Activated T-helper 1 cell treated with anti-CD3 and anti-CD28 coated beads, Interleukin-12 subunit alpha, Interleukin-12 subunit beta, Interleukin-2, Interleukin-4 antibody, amounts not matched to agents 30 ng/mL and 10 ng/mL and 1 ng/mL, durations not matched to agents 14 hours and 24 hours and 36 hours (primary cell): ENCODE measurements at regions not wholly inside any gene's neighbourhood (a gene's known extent, or its start where the extent isn't known, plus 50 kb on each side); places are given as distances from the start of the nearest gene placed in this dataset.

Experiments
- DNase-seq: peaks from one replicate; pipeline ENCODE4 v3.0.0; 2021; ENCODE audit warnings: low spot score
- H3K27ac Mint-ChIP-seq: one replicate; pipeline ENCODE4 v1.8.0; 2021; ENCODE audit warnings: mild to moderate bottlenecking, mixed read lengths
- H3K27me3 Mint-ChIP-seq: one replicate; pipeline ENCODE4 v1.8.0; 2022; ENCODE audit warnings: mild to moderate bottlenecking, moderate library complexity, mixed read lengths; ENCODE audit not compliant: insufficient read depth
- H3K36me3 Mint-ChIP-seq: one replicate; pipeline ENCODE4 v1.8.0; 2021; ENCODE audit warnings: low read depth, mixed read lengths
- H3K4me1 Mint-ChIP-seq: one replicate; pipeline ENCODE4 v1.8.0; 2021; ENCODE audit warnings: low read depth, mixed read lengths
- H3K4me3 Mint-ChIP-seq: one replicate; pipeline ENCODE4 v1.8.0; 2021; ENCODE audit warnings: mild to moderate bottlenecking, moderate library complexity, mixed read lengths
- H3K9me3 Mint-ChIP-seq: one replicate; pipeline ENCODE4 v1.8.0; 2021; ENCODE audit warnings: mixed read lengths
- intact Hi-C: fragments of 100-400 bp; cut with micrococcal nuclease; formaldehyde crosslinking; loops from one replicate; pipeline ENCODE4 v1.15.1; 2024

- no peaks in the 10 kb centered on the region for H3K27me3 Mint-ChIP-seq
- no peak overlapping the region for H3K4me3 Mint-ChIP-seq
- peaks cover 14% of the 10 kb centered on the region for H3K9me3 Mint-ChIP-seq
- intact Hi-C loops, result no loop called here
- no peak overlapping the region for H3K27ac Mint-ChIP-seq
- H3K36me3 Mint-ChIP-seq, result no peaks in the 10 kb centered on the region
- DNase-seq, result no peak
- H3K4me1 Mint-ChIP-seq, result no peaks in the 10 kb centered on the region
These were observed 1220.9 kb downstream of the BRD1 start for GRCh38 chr22:48606684-48607307.

- no peaks in the 10 kb centered on the region for H3K4me1 Mint-ChIP-seq
- H3K4me3 Mint-ChIP-seq, result no peak overlapping the region
- H3K36me3 Mint-ChIP-seq, result no peaks in the 10 kb centered on the region
- intact Hi-C loops, result no loop called here
- no peak for DNase-seq
- no peaks in the 10 kb centered on the region for H3K27me3 Mint-ChIP-seq
- H3K9me3 Mint-ChIP-seq, result peaks cover 14% of the 10 kb centered on the region
- H3K27ac Mint-ChIP-seq, result no peak overlapping the region
These were observed 1221.7 kb downstream of the BRD1 start for GRCh38 chr22:48605856-48606481.

GRCh38 chr22:48605125-48605524 is 1222.5 kb downstream of the BRD1 start:
- Mint-ChIP-seq H3K36me3 (no peaks in the 10 kb centered on the region), H3K27ac (no peak overlapping the region), H3K4me3 (no peak overlapping the region), H3K27me3 (no peaks in the 10 kb centered on the region), H3K9me3 (peaks cover 14% of the 10 kb centered on the region), H3K4me1 (no peaks in the 10 kb centered on the region)
- no peak for DNase-seq
- intact Hi-C loops, result no loop called here

- intact Hi-C loops, result no loop called here
- H3K4me1 Mint-ChIP-seq, result no peaks in the 10 kb centered on the region
- no peaks in the 10 kb centered on the region for H3K36me3 Mint-ChIP-seq
- H3K9me3 Mint-ChIP-seq, result peaks cover 14% of the 10 kb centered on the region
- no peak for DNase-seq
- H3K27ac Mint-ChIP-seq, result no peak overlapping the region
- H3K4me3 Mint-ChIP-seq, result no peak overlapping the region
- H3K27me3 Mint-ChIP-seq, result no peaks in the 10 kb centered on the region
These were observed 1223.9 kb downstream of the BRD1 start for GRCh38 chr22:48603621-48604320.

- intact Hi-C loops, result no loop called here
- Mint-ChIP-seq H3K9me3 (peaks cover 14% of the 10 kb centered on the region), H3K27ac (no peak overlapping the region), H3K4me1 (no peaks in the 10 kb centered on the region), H3K36me3 (no peaks in the 10 kb centered on the region), H3K27me3 (no peaks in the 10 kb centered on the region), H3K4me3 (no peak overlapping the region)
- no peak for DNase-seq
These were observed 1224.7 kb downstream of the BRD1 start for GRCh38 chr22:48602805-48603518.

- intact Hi-C loops, result no loop called here
- Mint-ChIP-seq H3K4me1 (no peaks in the 10 kb centered on the region), H3K27me3 (no peaks in the 10 kb centered on the region), H3K36me3 (no peaks in the 10 kb centered on the region), H3K27ac (no peak overlapping the region), H3K9me3 (peaks cover 9% of the 10 kb centered on the region), H3K4me3 (no peak overlapping the region)
- DNase-seq, result no peak
These were observed 1227.0 kb downstream of the BRD1 start for GRCh38 chr22:48600681-48601080.

- DNase-seq, result no peak
- H3K27ac Mint-ChIP-seq, result no peak overlapping the region
- no peaks in the 10 kb centered on the region for H3K27me3 Mint-ChIP-seq
- H3K36me3 Mint-ChIP-seq, result no peaks in the 10 kb centered on the region
- H3K4me1 Mint-ChIP-seq, result no peaks in the 10 kb centered on the region
- intact Hi-C loops, result no loop called here
- H3K4me3 Mint-ChIP-seq, result no peak overlapping the region
- H3K9me3 Mint-ChIP-seq, result peaks cover 6% of the 10 kb centered on the region
These were observed 1227.5 kb downstream of the BRD1 start for GRCh38 chr22:48600171-48600570.

GRCh38 chr22:48599346-48599745 is 1228.3 kb downstream of the BRD1 start:
- no peaks in the 10 kb centered on the region for H3K4me1 Mint-ChIP-seq
- no peak for DNase-seq
- intact Hi-C loops, result no loop called here
- no peak overlapping the region for H3K27ac Mint-ChIP-seq
- no peak overlapping the region for H3K4me3 Mint-ChIP-seq
- no peaks in the 10 kb centered on the region for H3K9me3 Mint-ChIP-seq
- no peaks in the 10 kb centered on the region for H3K27me3 Mint-ChIP-seq
- H3K36me3 Mint-ChIP-seq, result no peaks in the 10 kb centered on the region

GRCh38 chr22:48596111-48596850 is 1231.4 kb downstream of the BRD1 start:
- H3K9me3 Mint-ChIP-seq, result no peaks in the 10 kb centered on the region
- H3K4me3 Mint-ChIP-seq, result no peak overlapping the region
- no peaks in the 10 kb centered on the region for H3K36me3 Mint-ChIP-seq
- intact Hi-C loops, result no loop called here
- DNase-seq, result no peak
- no peak overlapping the region for H3K27ac Mint-ChIP-seq
- no peaks in the 10 kb centered on the region for H3K4me1 Mint-ChIP-seq
- no peaks in the 10 kb centered on the region for H3K27me3 Mint-ChIP-seq

GRCh38 chr22:48595511-48595905 is 1232.2 kb downstream of the BRD1 start:
- no peak overlapping the region for H3K27ac Mint-ChIP-seq
- H3K4me1 Mint-ChIP-seq, result no peaks in the 10 kb centered on the region
- H3K36me3 Mint-ChIP-seq, result no peaks in the 10 kb centered on the region
- intact Hi-C loops, result no loop called here
- no peaks in the 10 kb centered on the region for H3K9me3 Mint-ChIP-seq
- H3K4me3 Mint-ChIP-seq, result no peak overlapping the region
- H3K27me3 Mint-ChIP-seq, result no peaks in the 10 kb centered on the region
- DNase-seq, result no peak

GRCh38 chr22:48594757-48595510 is 1232.7 kb downstream of the BRD1 start:
- Mint-ChIP-seq H3K4me3 (no peak overlapping the region), H3K36me3 (no peaks in the 10 kb centered on the region), H3K9me3 (no peaks in the 10 kb centered on the region), H3K27me3 (no peaks in the 10 kb centered on the region), H3K4me1 (no peaks in the 10 kb centered on the region), H3K27ac (no peak overlapping the region)
- intact Hi-C loops, result no loop called here
- no peak for DNase-seq
